22Rv1 (cell line): ENCODE measurements at regions not wholly inside any gene's neighbourhood (a gene's known extent, or its start where the extent isn't known, plus 50 kb on each side); places are given as distances from the start of the nearest gene placed in this dataset.

Source experiments
- CTCF ChIP-seq: fragments of 450-650 bp; IDR thresholded peaks from 2 replicates; pipeline ENCODE4 v1.5.1; 2017; ENCODE audit warnings: mild to moderate bottlenecking
- ZFX ChIP-seq: fragments of 450-650 bp; IDR thresholded peaks from 2 replicates; pipeline ENCODE4 v1.6.1; 2017; ENCODE audit warnings: antibody characterized with exemption, borderline replicate concordance

GRCh38 chr1:216820345-216820744 lies 97.1 kb upstream of the ESRRG start:
- TF ChIP-seq CTCF: no peak
- no peak for TF ChIP-seq ZFX
